GM12878 (cell line): ENCODE measurements at regions not wholly inside any gene's neighbourhood (a gene's known extent, or its start where the extent isn't known, plus 50 kb on each side); places are given as distances from the start of the nearest gene placed in this dataset.

ENCODE experiments used
- ATAC-seq: fragments of 200-7000 bp; cut with Tn5 transposase; 3 replicates; pipeline ENCODE4 v1.9.1; 2020; ENCODE audit warnings: mild to moderate bottlenecking, moderate library complexity
- BruUV-seq: library from RNA; stranded (reverse); fragments of 400-500 nt; replicated peaks from 2 replicates; lab custom pipeline; 2021; lab: Mats Ljungman, UMichigan
- CTCF ChIA-PET: fragments of 300-600 bp; sonication (Branson Sonifier 250); formaldehyde crosslinking; extraction: SDS; loops from one replicate; lab custom pipeline; 2021; ENCODE audit warnings: inconsistent platforms; lab: Yijun Ruan, JAX
- POLR2A ChIA-PET: fragments of 350-600 bp; formaldehyde crosslinking; extraction: SDS; loops from one replicate; lab custom pipeline; 2021; ENCODE audit warnings: inconsistent platforms; lab: Charles Lee
- RAD21 ChIA-PET: fragments of 300-600 bp; sonication (Branson Sonifier 250); formaldehyde crosslinking; loops from one replicate; lab custom pipeline; 2023; ENCODE audit warnings: antibody characterized with exemption; ENCODE audit not compliant: unreplicated experiment; lab: Charles Lee
- SMC1A ChIA-PET: fragments of 300-600 bp; sonication (Branson Sonifier 250); formaldehyde crosslinking; loops from one replicate; lab custom pipeline; 2023; ENCODE audit not compliant: unreplicated experiment, uncharacterized antibody; lab: Charles Lee
- DNase-seq: peaks from one replicate; pipeline ENCODE4 v3.0.0-alpha.2; 2011; ENCODE audit warnings: low read depth, low spot score
- FAIRE-seq: peaks from 3 replicates; lab custom pipeline; 2011; peaks lifted over from hg19 to GRCh38; lab: Jason Lieb, UNC
- H2AFZ ChIP-seq: 2 replicates; pipeline ENCODE4 v1.6.0; 2011; ENCODE audit warnings: low read depth, low read length, control low read depth; ENCODE audit not compliant: control insufficient read depth
- H3K27ac ChIP-seq: 2 replicates; pipeline ENCODE4 v1.5.1; 2011; ENCODE audit warnings: control low read depth; ENCODE audit not compliant: control insufficient read depth, insufficient read depth
- H3K27me3 ChIP-seq, 2 experiments: replicated peaks in 1 of 2; 2 replicates each; pipeline versions ENCODE4 v1.6.0 to v1.6.1; 2011; ENCODE audit warnings: low read length in 1 of 2; ENCODE audit not compliant: control insufficient read depth in 2 of 2, insufficient read depth in 2 of 2
- H3K36me3 ChIP-seq, 2 experiments: 2 replicates each; pipeline ENCODE4 v1.5.1; 2011; ENCODE audit warnings: low read length in 1 of 2; ENCODE audit not compliant: control insufficient read depth in 2 of 2, insufficient read depth in 2 of 2
- H3K4me1 ChIP-seq: 2 replicates; pipeline ENCODE4 v1.6.1; 2011; ENCODE audit warnings: mild to moderate bottlenecking, low read length, moderate library complexity, mixed read lengths; ENCODE audit not compliant: control insufficient read depth, insufficient read depth
- H3K4me2 ChIP-seq: 2 replicates; pipeline ENCODE4 v1.6.0; 2011; ENCODE audit warnings: control low read depth; ENCODE audit not compliant: control insufficient read depth, insufficient read depth
- H3K4me3 ChIP-seq: fragments of 200-600 bp; sonication (generic); 2 replicates; pipeline ENCODE4 v1.5.1; 2016
- H3K79me2 ChIP-seq: 2 replicates; pipeline ENCODE4 v1.6.0; 2011; ENCODE audit warnings: low read length; ENCODE audit not compliant: control insufficient read depth, insufficient read depth
- H3K9ac ChIP-seq: 2 replicates; pipeline ENCODE4 v1.8.0; 2011; ENCODE audit warnings: low read length, control low read depth, mixed read lengths; ENCODE audit not compliant: control insufficient read depth, insufficient read depth
- H3K9me3 ChIP-seq: replicated peaks from 3 replicates; pipeline ENCODE4 v1.5.1; 2011; ENCODE audit warnings: mild to moderate bottlenecking, low read length; ENCODE audit not compliant: control insufficient read depth, insufficient read depth
- H4K20me1 ChIP-seq: 2 replicates; pipeline ENCODE4 v1.6.0; 2011; ENCODE audit not compliant: control insufficient read depth, insufficient read depth
- ASH2L ChIP-seq: fragments of 300-600, 200-600 bp; sonication (generic); IDR thresholded peaks from 2 replicates; pipeline ENCODE4 v1.6.1; 2017; ENCODE audit warnings: low read depth, mild to moderate bottlenecking, borderline replicate concordance
- HCFC1 ChIP-seq: fragments of 150-350 bp; IDR thresholded peaks from 2 replicates; pipeline ENCODE4 v1.6.1; 2014; ENCODE audit warnings: low read length
- MLLT1 ChIP-seq: fragments of 450-650 bp; IDR thresholded peaks from 2 replicates; pipeline ENCODE4 v1.6.1; 2016; ENCODE audit warnings: mild to moderate bottlenecking
- NR2C2 ChIP-seq: IDR thresholded peaks from 2 replicates; pipeline ENCODE4 v1.6.1; 2011; ENCODE audit warnings: borderline replicate concordance, low read depth; ENCODE audit not compliant: control insufficient read depth, insufficient read length
- RAD21 ChIP-seq: IDR thresholded peaks from 2 replicates; pipeline ENCODE4 v1.6.1; 2011; ENCODE audit warnings: mild to moderate bottlenecking, low read depth, low read length, moderate library complexity; ENCODE audit not compliant: insufficient read depth
- ZZZ3 ChIP-seq: IDR thresholded peaks from 2 replicates; pipeline ENCODE4 v1.6.1; 2011; ENCODE audit warnings: low read depth; ENCODE audit not compliant: control insufficient read depth, insufficient read length
- WGBS: methylation state at CpG from one replicate; pipeline ENCODE4 v1.1.6; 2016; ENCODE audit warnings: low lambda C conversion rate; ENCODE audit not compliant: insufficient replicate concordance, insufficient coverage; ENCODE audit errors: missing lambda C conversion rate; 5-methylcytosine and 5-hydroxymethylcytosine counted together
- in situ Hi-C: fragments of 300-500 bp; cut with MboI; formaldehyde crosslinking; loops from 9 replicates; pipeline ENCODE4 v1.14.3; 2018; ENCODE audit warnings: mixed read lengths
- intact Hi-C: fragments of 100-400 bp; cut with micrococcal nuclease; formaldehyde crosslinking; loops from one replicate; pipeline ENCODE4 v1.14.2; 2022; ENCODE audit not compliant: unreplicated experiment
- TF ChIP-seq, protein P1 (sequence below): fragments of 150-350 bp; IDR thresholded peaks from 2 replicates; pipeline ENCODE4 v1.6.1; 2016; ENCODE audit warnings: low read depth, low read length

- no peak for TF ChIP-seq RAD21
- TF ChIP-seq, protein P1, sequence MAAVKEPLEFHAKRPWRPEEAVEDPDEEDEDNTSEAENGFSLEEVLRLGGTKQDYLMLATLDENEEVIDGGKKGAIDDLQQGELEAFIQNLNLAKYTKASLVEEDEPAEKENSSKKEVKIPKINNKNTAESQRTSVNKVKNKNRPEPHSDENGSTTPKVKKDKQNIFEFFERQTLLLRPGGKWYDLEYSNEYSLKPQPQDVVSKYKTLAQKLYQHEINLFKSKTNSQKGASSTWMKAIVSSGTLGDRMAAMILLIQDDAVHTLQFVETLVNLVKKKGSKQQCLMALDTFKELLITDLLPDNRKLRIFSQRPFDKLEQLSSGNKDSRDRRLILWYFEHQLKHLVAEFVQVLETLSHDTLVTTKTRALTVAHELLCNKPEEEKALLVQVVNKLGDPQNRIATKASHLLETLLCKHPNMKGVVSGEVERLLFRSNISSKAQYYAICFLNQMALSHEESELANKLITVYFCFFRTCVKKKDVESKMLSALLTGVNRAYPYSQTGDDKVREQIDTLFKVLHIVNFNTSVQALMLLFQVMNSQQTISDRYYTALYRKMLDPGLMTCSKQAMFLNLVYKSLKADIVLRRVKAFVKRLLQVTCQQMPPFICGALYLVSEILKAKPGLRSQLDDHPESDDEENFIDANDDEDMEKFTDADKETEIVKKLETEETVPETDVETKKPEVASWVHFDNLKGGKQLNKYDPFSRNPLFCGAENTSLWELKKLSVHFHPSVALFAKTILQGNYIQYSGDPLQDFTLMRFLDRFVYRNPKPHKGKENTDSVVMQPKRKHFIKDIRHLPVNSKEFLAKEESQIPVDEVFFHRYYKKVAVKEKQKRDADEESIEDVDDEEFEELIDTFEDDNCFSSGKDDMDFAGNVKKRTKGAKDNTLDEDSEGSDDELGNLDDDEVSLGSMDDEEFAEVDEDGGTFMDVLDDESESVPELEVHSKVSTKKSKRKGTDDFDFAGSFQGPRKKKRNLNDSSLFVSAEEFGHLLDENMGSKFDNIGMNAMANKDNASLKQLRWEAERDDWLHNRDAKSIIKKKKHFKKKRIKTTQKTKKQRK, result no peak
These were observed 2170.2 kb downstream of the PCDH7 start (continued) for GRCh38 chr4:32890398-32890797.

DNA sequence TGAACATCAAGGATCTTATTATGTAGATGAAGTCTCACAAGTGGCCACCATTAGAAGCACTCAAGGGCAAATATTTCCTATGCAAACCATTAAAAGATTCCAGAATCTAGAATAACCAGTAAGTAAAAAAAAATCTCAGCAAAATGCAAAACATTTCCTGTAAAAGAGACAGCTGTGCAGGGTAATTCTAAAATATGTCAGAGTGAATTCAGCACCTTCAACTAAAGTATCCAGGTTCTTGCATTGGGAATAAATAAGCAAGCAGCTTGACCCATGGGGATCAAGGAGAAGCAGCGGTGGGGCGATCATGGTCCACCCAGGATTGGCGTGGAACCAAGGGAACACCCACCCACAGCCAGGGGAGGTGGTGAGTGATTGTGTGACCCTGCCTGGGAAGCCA is 2188.9 kb downstream of the PCDH7 start:
- no peak for FAIRE-seq
- TF ChIP-seq HCFC1 (no peak), ASH2L (no peak), ZZZ3 (no peak), NR2C2 (no peak), MLLT1 (no peak)
- ChIA-PET POLR2A (no interaction called here), SMC1A (no interaction called here), RAD21 (no interaction called here), CTCF (no interaction called here)
- no peak overlapping the region for H2AFZ ChIP-seq
- H3K4me2 ChIP-seq, result no peak overlapping the region
- in situ Hi-C loops (no loop called here), intact Hi-C loops (no loop called here)
- no peak for ATAC-seq
- no peak for DNase-seq
- no peaks in the 10 kb centered on the region for H3K27me3 ChIP-seq
- H3K79me2 ChIP-seq, result no peaks in the 10 kb centered on the region
- no peaks in the 10 kb centered on the region for H3K9me3 ChIP-seq
- 0% methylated on average over 2 of the region's 3 CpGs for WGBS
- no peaks in the 10 kb centered on the region for H3K4me1 ChIP-seq
- no peak overlapping the region for H3K4me3 ChIP-seq
- H3K9ac ChIP-seq, result no peak overlapping the region
- no peaks in the 10 kb centered on the region for H3K36me3 ChIP-seq
- no peaks in the 10 kb centered on the region for H4K20me1 ChIP-seq
- no peak overlapping the region for H3K27ac ChIP-seq
- BruUV-seq, result no TSS peak
